ENCODE measurements at regions not wholly inside any gene's neighbourhood (a gene's known extent, or its start where the extent isn't known, plus 50 kb on each side); places are given as distances from the start of the nearest gene placed in this dataset.
"Not testable (repeated sequence)": the region's sequence is repeated elsewhere in the genome, so short reads cannot be mapped to it uniquely, and the experiment has no call there.

GRCh38 chr1:102821707-102822106 is 286.6 kb downstream of the COL11A1 start:
- no peak overlapping the region for H3K27ac ChIP-seq
- no peak for TF ChIP-seq ZFX (IDR thresholded peaks at IDR 0.05)
- TF ChIP-seq, protein P1, sequence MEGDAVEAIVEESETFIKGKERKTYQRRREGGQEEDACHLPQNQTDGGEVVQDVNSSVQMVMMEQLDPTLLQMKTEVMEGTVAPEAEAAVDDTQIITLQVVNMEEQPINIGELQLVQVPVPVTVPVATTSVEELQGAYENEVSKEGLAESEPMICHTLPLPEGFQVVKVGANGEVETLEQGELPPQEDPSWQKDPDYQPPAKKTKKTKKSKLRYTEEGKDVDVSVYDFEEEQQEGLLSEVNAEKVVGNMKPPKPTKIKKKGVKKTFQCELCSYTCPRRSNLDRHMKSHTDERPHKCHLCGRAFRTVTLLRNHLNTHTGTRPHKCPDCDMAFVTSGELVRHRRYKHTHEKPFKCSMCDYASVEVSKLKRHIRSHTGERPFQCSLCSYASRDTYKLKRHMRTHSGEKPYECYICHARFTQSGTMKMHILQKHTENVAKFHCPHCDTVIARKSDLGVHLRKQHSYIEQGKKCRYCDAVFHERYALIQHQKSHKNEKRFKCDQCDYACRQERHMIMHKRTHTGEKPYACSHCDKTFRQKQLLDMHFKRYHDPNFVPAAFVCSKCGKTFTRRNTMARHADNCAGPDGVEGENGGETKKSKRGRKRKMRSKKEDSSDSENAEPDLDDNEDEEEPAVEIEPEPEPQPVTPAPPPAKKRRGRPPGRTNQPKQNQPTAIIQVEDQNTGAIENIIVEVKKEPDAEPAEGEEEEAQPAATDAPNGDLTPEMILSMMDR (conservative IDR thresholded peaks at IDR 0.05): no peak

GRCh38 chr1:102800406-102800805 is 307.9 kb downstream of the COL11A1 start:
- H3K27ac ChIP-seq: no peak overlapping the region
- TF ChIP-seq, protein P1 (conservative IDR thresholded peaks at IDR 0.05): no peak
- TF ChIP-seq ZFX (IDR thresholded peaks at IDR 0.05): no peak

GRCh38 chr1:102799496-102799895 is 308.8 kb downstream of the COL11A1 start:
- TF ChIP-seq, protein P1 (conservative IDR thresholded peaks at IDR 0.05): no peak
- TF ChIP-seq ZFX (IDR thresholded peaks at IDR 0.05): no peak
- no peak overlapping the region for H3K27ac ChIP-seq

GRCh38 chr1:102798718-102799117 is 309.6 kb downstream of the COL11A1 start:
- TF ChIP-seq, protein P1 (conservative IDR thresholded peaks at IDR 0.05): no peak
- no peak for TF ChIP-seq ZFX (IDR thresholded peaks at IDR 0.05)
- H3K27ac ChIP-seq: no peak overlapping the region

DNA sequence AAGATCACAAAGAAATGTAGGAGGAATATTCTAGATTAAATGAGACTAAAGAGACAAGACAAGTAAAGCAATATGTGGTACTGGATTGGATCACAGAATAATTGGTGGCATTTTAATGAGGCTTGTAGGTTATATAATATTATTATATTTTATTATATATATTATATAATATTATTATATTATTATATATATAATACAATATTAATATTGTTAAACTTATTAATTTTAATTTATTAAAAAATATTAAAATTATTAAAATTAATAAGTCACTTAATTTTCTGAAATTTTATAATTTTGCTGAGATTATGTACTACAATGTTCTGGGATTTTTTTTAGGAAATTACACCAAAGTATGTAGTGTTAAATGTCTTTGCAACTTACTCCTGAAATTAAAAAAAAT is 311.9 kb downstream of the COL11A1 start:
- H3K27ac ChIP-seq: no peak overlapping the region
- no peak for TF ChIP-seq ZFX (IDR thresholded peaks at IDR 0.05)
- TF ChIP-seq, protein P1 (conservative IDR thresholded peaks at IDR 0.05): no peak

DNA sequence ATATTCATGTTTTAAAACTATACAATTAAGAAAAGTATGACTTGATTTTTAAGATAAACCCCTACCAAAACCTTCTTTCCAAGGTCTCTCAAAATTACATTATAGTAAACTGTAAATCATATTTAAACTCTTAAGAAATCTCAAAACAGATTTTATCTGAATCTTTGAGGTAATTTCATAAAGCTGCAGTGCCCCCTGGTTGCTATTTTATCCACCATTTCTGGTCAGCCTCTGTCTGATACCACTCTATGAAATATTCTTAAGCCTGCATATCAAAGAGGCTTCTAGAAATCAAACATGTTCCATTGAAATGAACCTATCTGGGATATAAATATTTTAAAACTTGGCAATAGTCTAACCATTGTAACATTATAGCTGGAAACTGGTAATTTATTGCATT is 317.3 kb downstream of the COL11A1 start:
- no peak for TF ChIP-seq ZFX (IDR thresholded peaks at IDR 0.05)
- TF ChIP-seq, protein P1 (conservative IDR thresholded peaks at IDR 0.05): peak; percentile 51

DNA sequence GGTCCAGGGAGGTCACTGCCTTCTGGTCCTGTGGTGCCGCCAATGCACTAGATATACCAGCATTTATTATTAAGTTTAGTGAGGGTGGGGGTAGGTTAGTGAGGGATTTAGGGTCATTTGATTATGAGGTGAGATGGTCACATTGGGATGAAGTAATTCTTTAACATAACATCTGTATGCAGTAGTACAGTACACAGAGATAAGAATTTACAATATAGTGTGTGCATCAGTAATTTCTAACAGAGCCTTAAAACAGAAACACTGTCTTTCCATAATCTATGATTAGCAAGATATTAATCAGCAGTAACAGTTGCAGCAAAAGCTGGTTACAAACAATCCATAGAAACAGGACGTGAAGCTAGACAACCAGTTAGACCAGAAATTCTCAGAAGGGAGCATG is 318.4 kb downstream of the COL11A1 start:
- not testable (repeated sequence) for H3K27ac ChIP-seq

More for the DNA sequence above, 317.3 kb downstream of the COL11A1 start:
- no peak overlapping the region for H3K27ac ChIP-seq

- H3K27ac ChIP-seq: no peak overlapping the region
- TF ChIP-seq, protein P1 (conservative IDR thresholded peaks at IDR 0.05): no peak
- TF ChIP-seq ZFX (IDR thresholded peaks at IDR 0.05): no peak
Measured at GRCh38 chr1:102783487-102783886, 324.8 kb downstream of the COL11A1 start.

Data from C4-2B (cell line).